BLaER1 treated with 17β-estradiol and CSF1 and Interleukin-3, amounts not matched to agents 10 nM and 100 nM (cell line): ENCODE measurements at regions not wholly inside any gene's neighbourhood (a gene's known extent, or its start where the extent isn't known, plus 50 kb on each side); places are given as distances from the start of the nearest gene placed in this dataset.

ENCODE experiments used
- H3K27ac ChIP-seq, 11 experiments: shearing (Covaris generic); formaldehyde crosslinking; 2 replicates each; pipeline ENCODE4 v1.8.1; 2022
- H3K27me3 ChIP-seq, 11 experiments: shearing (Covaris generic); formaldehyde crosslinking; 2 replicates each; pipeline ENCODE4 v1.8.1; 2022
- H3K36me3 ChIP-seq, 11 experiments: shearing (Covaris generic); formaldehyde crosslinking; 2 replicates each; pipeline ENCODE4 v1.8.1; 2022
- H3K4me1 ChIP-seq, 10 experiments: shearing (Covaris generic); formaldehyde crosslinking; 2 replicates each; pipeline ENCODE4 v1.8.1; 2022
- H3K4me2 ChIP-seq, 11 experiments: shearing (Covaris generic); formaldehyde crosslinking; 2 replicates each; pipeline ENCODE4 v1.8.1; 2022
- H3K4me3 ChIP-seq, 10 experiments: shearing (Covaris generic); formaldehyde crosslinking; 2 replicates each; pipeline ENCODE4 v1.8.1; 2022
- H3K9ac ChIP-seq, 11 experiments: shearing (Covaris generic); formaldehyde crosslinking; 2 replicates each; pipeline ENCODE4 v1.8.1; 2022
- H3K9me3 ChIP-seq, 11 experiments: shearing (Covaris generic); formaldehyde crosslinking; replicated peaks in 1 of 11; 2 replicates each; pipeline ENCODE4 v1.8.1; 2022
- H4K20me1 ChIP-seq, 11 experiments: shearing (Covaris generic); formaldehyde crosslinking; 2 replicates each; pipeline ENCODE4 v1.8.1; 2022
- Cebpa-rat ChIP-seq, 11 experiments: shearing (Covaris generic); IDR thresholded peaks; 2 replicates each; pipeline ENCODE4 v1.8.1; 2022

- no peak overlapping the region for H3K27ac ChIP-seq
- no peak overlapping the region for H3K4me2 ChIP-seq
- no peaks in the 10 kb centered on the region for H3K4me1 ChIP-seq
- H3K9me3 ChIP-seq: no peaks in the 10 kb centered on the region; a peak in 1 of 22 replicates
- H3K27me3 ChIP-seq: no peaks in the 10 kb centered on the region
- H3K4me3 ChIP-seq: no peak overlapping the region
- H3K9ac ChIP-seq: no peak overlapping the region
- no peaks in the 10 kb centered on the region for H4K20me1 ChIP-seq
- no peaks in the 10 kb centered on the region for H3K36me3 ChIP-seq
- TF ChIP-seq Cebpa-rat (IDR thresholded peaks at IDR 0.05): no peak
These were observed 70.9 kb upstream of the SMIM31 start for GRCh38 chr4:164683040-164683439.

DNA sequence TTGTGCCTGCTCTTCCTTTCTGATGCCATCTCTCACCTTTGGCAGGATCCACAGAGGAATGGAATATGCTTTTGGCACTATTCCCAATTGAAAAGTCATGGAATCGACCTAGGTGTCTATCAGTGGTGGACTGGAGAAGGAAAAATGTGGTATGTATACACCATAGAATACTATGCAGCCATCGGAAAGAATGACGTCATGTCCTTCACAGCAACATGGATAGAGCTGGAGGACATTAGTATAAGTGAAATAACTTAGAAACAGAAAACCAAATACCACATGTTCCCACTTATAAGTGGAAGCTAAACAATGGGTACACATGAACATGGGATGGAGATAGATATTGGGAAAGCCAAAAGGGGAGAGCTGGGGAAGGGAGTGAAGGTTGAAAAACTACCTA lies 58.3 kb upstream of the SMIM31 start:
- Histone ChIP-seq H3K4me3 (no peak overlapping the region), H3K36me3 (no peaks in the 10 kb centered on the region), H3K9ac (no peak overlapping the region), H3K4me2 (no peak overlapping the region), H3K9me3 (0 out of 22 replicates have a peak, but pooled peaks cover 0 to 6% (median 0%) of the 10 kb centered on the region in 11 experiments), H3K4me1 (no peaks in the 10 kb centered on the region), H4K20me1 (no peaks in the 10 kb centered on the region), H3K27ac (no peak overlapping the region), H3K27me3 (no peaks in the 10 kb centered on the region)
- no peak for TF ChIP-seq Cebpa-rat (IDR thresholded peaks at IDR 0.05)

GRCh38 chr4:164700471-164700870 lies 53.5 kb upstream of the SMIM31 start:
- Histone ChIP-seq H4K20me1 (no peaks in the 10 kb centered on the region), H3K27ac (no peak overlapping the region), H3K4me3 (no peak overlapping the region), H3K4me1 (no peaks in the 10 kb centered on the region), H3K36me3 (no peaks in the 10 kb centered on the region), H3K9me3 (no peaks in the 10 kb centered on the region), H3K4me2 (no peak overlapping the region), H3K9ac (no peak overlapping the region), H3K27me3 (no peaks in the 10 kb centered on the region)
- TF ChIP-seq Cebpa-rat (IDR thresholded peaks at IDR 0.05): no peak

DNA sequence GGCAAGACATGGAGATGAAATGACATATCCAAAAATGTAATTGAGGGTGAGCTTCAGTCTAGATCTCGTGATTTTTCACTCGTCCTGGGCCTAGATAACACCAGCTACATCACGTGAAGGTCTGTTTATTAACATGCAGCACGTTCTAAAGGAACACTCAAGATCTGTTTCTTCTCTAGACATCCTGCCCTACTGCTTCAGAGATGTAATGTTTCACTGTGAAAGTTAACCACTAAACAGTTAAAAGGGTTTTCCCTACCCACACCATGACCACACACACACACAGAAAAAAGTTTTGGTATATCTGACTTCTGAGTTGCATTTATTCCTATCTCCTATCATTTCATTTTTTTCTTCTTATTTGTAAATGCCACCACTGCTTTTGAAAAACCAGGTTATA lies 52.3 kb upstream of the SMIM31 start:
- Histone ChIP-seq H3K4me3 (no peak overlapping the region), H3K36me3 (no peaks in the 10 kb centered on the region), H3K4me2 (no peak overlapping the region), H3K9me3 (no peaks in the 10 kb centered on the region), H3K27me3 (no peaks in the 10 kb centered on the region), H3K4me1 (no peaks in the 10 kb centered on the region), H3K27ac (no peak overlapping the region), H3K9ac (no peak overlapping the region), H4K20me1 (no peaks in the 10 kb centered on the region)
- TF ChIP-seq Cebpa-rat (IDR thresholded peaks at IDR 0.05): no peak
